PC-3 (cell line): ENCODE measurements at regions not wholly inside any gene's neighbourhood (a gene's known extent, or its start where the extent isn't known, plus 50 kb on each side); places are given as distances from the start of the nearest gene placed in this dataset.
A peak's percentile ranks its signal among the peaks of the same experiment; 100 is the strongest.

ENCODE experiments used
- ATAC-seq: fragments of 200-7000 bp; cut with Tn5 transposase; 2 replicates; pipeline ENCODE4 v1.9.1; 2020; ENCODE audit warnings: mild to moderate bottlenecking, moderate library complexity
- BruUV-seq: library from RNA; stranded (reverse); fragments of 400-500 nt; replicated peaks from 2 replicates; lab custom pipeline; 2021; lab: Mats Ljungman, UMichigan
- CTCF ChIA-PET: fragments of 300-600 bp; sonication (Branson Sonifier 250); formaldehyde crosslinking; loops from one replicate; lab custom pipeline; 2022; ENCODE audit warnings: antibody characterized with exemption; lab: Charles Lee
- POLR2A ChIA-PET: fragments of 300-600 bp; sonication (Branson Sonifier 250); formaldehyde crosslinking; loops from one replicate; lab custom pipeline; 2022; ENCODE audit warnings: antibody characterized with exemption; ENCODE audit not compliant: unreplicated experiment; lab: Charles Lee
- DNase-seq: peaks from one replicate; pipeline ENCODE4 v3.0.0-alpha.2; 2015
- H2AFZ ChIP-seq: fragments of 300-600 bp; sonication (generic); 2 replicates; pipeline ENCODE4 v1.6.0; 2016; ENCODE audit warnings: antibody characterized with exemption, low read length
- H3F3A ChIP-seq: fragments of 300-600 bp; sonication (generic); one replicate; pipeline ENCODE4 v1.6.0; 2017; ENCODE audit warnings: antibody characterized with exemption, low read length, control low read depth, mild to moderate bottlenecking; ENCODE audit not compliant: unreplicated experiment
- H3K27ac ChIP-seq: fragments of 300-600 bp; sonication (generic); 2 replicates; pipeline ENCODE4 v1.5.1; 2016; ENCODE audit warnings: mild to moderate bottlenecking, low read length
- H3K27me3 ChIP-seq: fragments of 300-600 bp; sonication (generic); 2 replicates; pipeline ENCODE4 v1.6.1; 2016; ENCODE audit warnings: low read length, mixed read lengths
- H3K36me3 ChIP-seq: fragments of 300-600 bp; sonication (generic); 2 replicates; pipeline ENCODE4 v1.6.1; 2016; ENCODE audit warnings: low read depth, mixed run types, low read length, mixed read lengths
- H3K4me1 ChIP-seq: fragments of 300-600 bp; sonication (generic); 2 replicates; pipeline ENCODE4 v1.5.1; 2016; ENCODE audit warnings: low read length; ENCODE audit not compliant: insufficient read depth
- H3K4me2 ChIP-seq: fragments of 300-600 bp; sonication (generic); 2 replicates; pipeline ENCODE4 v1.6.0; 2016; ENCODE audit warnings: low read length
- H3K4me3 ChIP-seq: fragments of 300-600 bp; sonication (generic); 2 replicates; pipeline ENCODE4 v1.5.1; 2016; ENCODE audit warnings: mild to moderate bottlenecking, low read length, mixed read lengths
- H3K79me2 ChIP-seq: fragments of 300-600 bp; sonication (generic); 2 replicates; pipeline ENCODE4 v1.6.1; 2017; ENCODE audit warnings: low read length, mixed read lengths
- H3K9ac ChIP-seq: fragments of 300-600 bp; sonication (generic); 2 replicates; pipeline ENCODE4 v1.6.0; 2016; ENCODE audit warnings: mild to moderate bottlenecking, low read length
- H3K9me2 ChIP-seq: fragments of 300-600 bp; sonication (generic); replicated peaks from 2 replicates; pipeline ENCODE4 v1.6.1; 2016; ENCODE audit warnings: mixed run types, low read length, mixed read lengths
- H3K9me3 ChIP-seq: fragments of 300-600 bp; sonication (generic); 2 replicates; pipeline ENCODE4 v1.6.1; 2016; ENCODE audit warnings: low read length, mixed read lengths
- H4K20me1 ChIP-seq: fragments of 300-600 bp; sonication (generic); 2 replicates; pipeline ENCODE4 v1.6.1; 2016; ENCODE audit warnings: low read length, mixed read lengths
- CTCF ChIP-seq: fragments of 300-600 bp; sonication (generic); conservative IDR thresholded peaks from 2 replicates; pipeline ENCODE4 v1.5.1; 2017; ENCODE audit warnings: antibody characterized with exemption, low read depth, mild to moderate bottlenecking, low read length
- EZH2 ChIP-seq: fragments of 300-600 bp; sonication (generic); IDR thresholded peaks from one replicate; pipeline ENCODE4 v1.6.1; 2017; ENCODE audit warnings: antibody characterized with exemption, mild to moderate bottlenecking, low read length; ENCODE audit not compliant: unreplicated experiment
- EZH2phosphoT487 ChIP-seq: fragments of 300-600 bp; sonication (generic); IDR thresholded peaks from 2 replicates; pipeline ENCODE4 v1.6.1; 2018; ENCODE audit warnings: mild to moderate bottlenecking, antibody characterized with exemption, low read length, borderline replicate concordance
- intact Hi-C: fragments of 100-400 bp; cut with micrococcal nuclease; formaldehyde crosslinking; loops from 2 replicates; pipeline ENCODE4 v1.9.0; 2023

- intact Hi-C loops, result no loop called here
- H3F3A ChIP-seq, result no peaks in the 10 kb centered on the region
- no peaks in the 10 kb centered on the region for H4K20me1 ChIP-seq
- DNase-seq (no peak), ATAC-seq (no peak)
- no TSS peak for BruUV-seq
- CTCF ChIA-PET, result no interaction called here
- TF ChIP-seq EZH2phosphoT487 (no peak), EZH2 (no peak), CTCF (no peak)
- no peaks in the 10 kb centered on the region for H3K27me3 ChIP-seq
- no peak overlapping the region for H2AFZ ChIP-seq
- POLR2A ChIA-PET, result no interaction called here
- peaks cover 17% of the 10 kb centered on the region for H3K4me1 ChIP-seq
- H3K9me2 ChIP-seq, result no peaks in the 10 kb centered on the region
- no peak overlapping the region for H3K4me3 ChIP-seq
- no peaks in the 10 kb centered on the region for H3K79me2 ChIP-seq
- H3K9me3 ChIP-seq, result no peaks in the 10 kb centered on the region
- no peak overlapping the region for H3K4me2 ChIP-seq
- no peak overlapping the region for H3K27ac ChIP-seq
- no peak overlapping the region for H3K9ac ChIP-seq
- H3K36me3 ChIP-seq, result no peaks in the 10 kb centered on the region
Measured at GRCh38 chr11:129723761-129724162, 91.9 kb upstream of the TMEM45B start.

- BruUV-seq, result no TSS peak
- H3K4me2 ChIP-seq, result no peak overlapping the region
- no peak overlapping the region for H3K9ac ChIP-seq
- CTCF ChIA-PET, result no interaction called here
- ATAC-seq, result peak; percentile 79
- DNase-seq, result peak; percentile 65
- H4K20me1 ChIP-seq, result no peaks in the 10 kb centered on the region
- peaks cover 19% of the 10 kb centered on the region for H3K4me1 ChIP-seq
- H3K36me3 ChIP-seq, result no peaks in the 10 kb centered on the region
- H3K4me3 ChIP-seq, result no peak overlapping the region
- no peaks in the 10 kb centered on the region for H3F3A ChIP-seq
- H3K79me2 ChIP-seq, result no peaks in the 10 kb centered on the region
- H3K9me2 ChIP-seq, result no peaks in the 10 kb centered on the region
- H3K27me3 ChIP-seq, result no peaks in the 10 kb centered on the region
- no peaks in the 10 kb centered on the region for H3K9me3 ChIP-seq
- POLR2A ChIA-PET, result no interaction called here
- TF ChIP-seq EZH2phosphoT487 (no peak), EZH2 (no peak), CTCF (no peak)
- H3K27ac ChIP-seq, result no peak overlapping the region
- no peak overlapping the region for H2AFZ ChIP-seq
- intact Hi-C loops, result no loop called here
Measured at GRCh38 chr11:129724866-129725265, 90.8 kb upstream of the TMEM45B start.

- Histone ChIP-seq H4K20me1 (no peaks in the 10 kb centered on the region), H3F3A (no peaks in the 10 kb centered on the region), H3K4me1 (peaks cover 25% of the 10 kb centered on the region), H3K9me3 (no peaks in the 10 kb centered on the region), H3K4me3 (no peak overlapping the region), H2AFZ (no peak overlapping the region), H3K27me3 (no peaks in the 10 kb centered on the region), H3K79me2 (no peaks in the 10 kb centered on the region), H3K4me2 (no peak overlapping the region), H3K9ac (no peak overlapping the region), H3K9me2 (no peaks in the 10 kb centered on the region), H3K27ac (no peak overlapping the region), H3K36me3 (no peaks in the 10 kb centered on the region)
- DNase-seq, result no peak
- ChIA-PET POLR2A (no interaction called here), CTCF (no interaction called here)
- TF ChIP-seq EZH2phosphoT487, result no peak
- no peak for TF ChIP-seq EZH2
- no peak for TF ChIP-seq CTCF
- no peak for ATAC-seq
- intact Hi-C loops, result no loop called here
- BruUV-seq, result no TSS peak
Measured at GRCh38 chr11:129726179-129726578, 89.5 kb upstream of the TMEM45B start.
